GM23338 (cell line): ENCODE measurements at regions not wholly inside any gene's neighbourhood (a gene's known extent, or its start where the extent isn't known, plus 50 kb on each side); places are given as distances from the start of the nearest gene placed in this dataset.

ENCODE experiments used
- ATAC-seq: fragments of 200-7000 bp; cut with Tn5 transposase; 3 replicates; pipeline ENCODE4 v1.9.1; 2020
- DNase-seq: peaks from one replicate; pipeline ENCODE4 v3.0.0-alpha.2; 2015; ENCODE audit warnings: low spot score
- H2AFZ ChIP-seq: fragments of 200-600 bp; sonication (generic); 2 replicates; pipeline ENCODE4 v1.8.0; 2016; ENCODE audit warnings: antibody characterized with exemption, mild to moderate bottlenecking, moderate library complexity
- H3F3A ChIP-seq: fragments of 200-600 bp; sonication (generic); replicated peaks from 2 replicates; pipeline ENCODE4 v1.8.0; 2017; ENCODE audit warnings: antibody characterized with exemption, mixed run types, low read depth
- H3K27ac ChIP-seq: fragments of 200-600 bp; sonication (generic); 2 replicates; pipeline ENCODE4 v1.6.1; 2016; ENCODE audit warnings: low read depth
- H3K27me3 ChIP-seq: fragments of 200-600 bp; sonication (generic); 2 replicates; pipeline ENCODE4 v1.8.0; 2016; ENCODE audit warnings: mild to moderate bottlenecking, mixed run types, moderate library complexity; ENCODE audit not compliant: insufficient read depth
- H3K36me3 ChIP-seq: fragments of 200-600 bp; sonication (generic); 2 replicates; pipeline ENCODE4 v1.8.0; 2016; ENCODE audit warnings: mild to moderate bottlenecking; ENCODE audit not compliant: insufficient read depth
- H3K4me1 ChIP-seq: fragments of 200-600 bp; sonication (generic); 2 replicates; pipeline ENCODE4 v1.8.0; 2016; ENCODE audit warnings: mild to moderate bottlenecking, moderate library complexity; ENCODE audit not compliant: insufficient read depth
- H3K4me2 ChIP-seq: fragments of 200-600 bp; sonication (generic); 2 replicates; pipeline ENCODE4 v1.7.1; 2017; ENCODE audit warnings: mixed run types
- H3K4me3 ChIP-seq: fragments of 200-600 bp; sonication (generic); 2 replicates; pipeline ENCODE4 v1.6.1; 2016; ENCODE audit warnings: mixed run types
- H3K79me2 ChIP-seq: fragments of 200-600 bp; sonication (generic); replicated peaks from 2 replicates; pipeline ENCODE4 v1.8.0; 2017; ENCODE audit warnings: mild to moderate bottlenecking; ENCODE audit not compliant: insufficient read depth
- H3K9me2 ChIP-seq: fragments of 200-600 bp; sonication (generic); 2 replicates; pipeline ENCODE4 v1.8.0; 2017; ENCODE audit not compliant: insufficient read depth
- H4K20me1 ChIP-seq: fragments of 200-600 bp; sonication (generic); replicated peaks from 2 replicates; pipeline ENCODE4 v1.8.0; 2017; ENCODE audit warnings: mild to moderate bottlenecking; ENCODE audit not compliant: insufficient read depth
- H3K27ac Mint-ChIP-seq: 2 replicates; pipeline ENCODE4 v1.8.0; 2020; ENCODE audit warnings: inconsistent platforms, mild to moderate bottlenecking, moderate library complexity, mixed read lengths
- H3K27me3 Mint-ChIP-seq: 3 replicates; pipeline ENCODE4 v1.8.0; 2022; ENCODE audit warnings: low read depth, mild to moderate bottlenecking, moderate library complexity, mixed read lengths, inconsistent platforms; ENCODE audit not compliant: insufficient read depth, poor library complexity
- H3K36me3 Mint-ChIP-seq: 3 replicates; pipeline ENCODE4 v1.8.0; 2021; ENCODE audit warnings: low read depth, mild to moderate bottlenecking, inconsistent platforms, moderate library complexity, mixed read lengths
- H3K4me1 Mint-ChIP-seq: 3 replicates; pipeline ENCODE4 v1.8.0; 2020; ENCODE audit warnings: mild to moderate bottlenecking, inconsistent platforms, mixed read lengths
- H3K4me3 Mint-ChIP-seq: 3 replicates; pipeline ENCODE4 v1.8.0; 2021; ENCODE audit warnings: moderate library complexity, mild to moderate bottlenecking, inconsistent platforms, mixed read lengths
- H3K9me3 Mint-ChIP-seq: 3 replicates; pipeline ENCODE4 v1.8.0; 2020; ENCODE audit warnings: moderate library complexity, mild to moderate bottlenecking, inconsistent platforms, mixed read lengths
- EZH2phosphoT487 ChIP-seq: fragments of 200-600 bp; sonication (generic); IDR thresholded peaks from one replicate; pipeline ENCODE4 v1.8.1; 2018; ENCODE audit warnings: antibody characterized with exemption; ENCODE audit not compliant: unreplicated experiment
- NANOG ChIP-seq: IDR thresholded peaks from 2 replicates; pipeline ENCODE4 v1.6.1; 2016; ENCODE audit warnings: antibody characterized with exemption, borderline replicate concordance
- POLR2AphosphoS5 ChIP-seq: IDR thresholded peaks from 2 replicates; pipeline ENCODE4 v1.6.1; 2016; ENCODE audit warnings: antibody characterized with exemption, low read depth
- STAT1 ChIP-seq: IDR thresholded peaks from one replicate; pipeline ENCODE4 v1.6.1; 2016; ENCODE audit warnings: antibody characterized with exemption; ENCODE audit not compliant: unreplicated experiment
- ZNF114 ChIP-seq: fragments of 250-450 bp; sonication (Bioruptor Pico); IDR thresholded peaks from 2 replicates; pipeline ENCODE4 v1.5.0; 2020; ENCODE audit warnings: mild to moderate bottlenecking, moderate library complexity
- ZNF331 ChIP-seq: fragments of 250-450 bp; sonication (Bioruptor Pico); IDR thresholded peaks from 2 replicates; pipeline ENCODE4 v1.5.0; 2020; ENCODE audit warnings: low read depth, mild to moderate bottlenecking, moderate library complexity
- TF ChIP-seq, protein P1 (sequence below), 2 experiments: fragments of 200-600 bp in 1 of 2; sonication (generic) in 1 of 2; conservative IDR thresholded peaks; 2 replicates each; pipeline versions ENCODE4 v1.5.1 to v1.6.1; 2016 to 2017; ENCODE audit warnings: antibody characterized with exemption in 2 of 2, low read depth in 2 of 2, mild to moderate bottlenecking in 2 of 2, moderate library complexity in 1 of 2

DNA sequence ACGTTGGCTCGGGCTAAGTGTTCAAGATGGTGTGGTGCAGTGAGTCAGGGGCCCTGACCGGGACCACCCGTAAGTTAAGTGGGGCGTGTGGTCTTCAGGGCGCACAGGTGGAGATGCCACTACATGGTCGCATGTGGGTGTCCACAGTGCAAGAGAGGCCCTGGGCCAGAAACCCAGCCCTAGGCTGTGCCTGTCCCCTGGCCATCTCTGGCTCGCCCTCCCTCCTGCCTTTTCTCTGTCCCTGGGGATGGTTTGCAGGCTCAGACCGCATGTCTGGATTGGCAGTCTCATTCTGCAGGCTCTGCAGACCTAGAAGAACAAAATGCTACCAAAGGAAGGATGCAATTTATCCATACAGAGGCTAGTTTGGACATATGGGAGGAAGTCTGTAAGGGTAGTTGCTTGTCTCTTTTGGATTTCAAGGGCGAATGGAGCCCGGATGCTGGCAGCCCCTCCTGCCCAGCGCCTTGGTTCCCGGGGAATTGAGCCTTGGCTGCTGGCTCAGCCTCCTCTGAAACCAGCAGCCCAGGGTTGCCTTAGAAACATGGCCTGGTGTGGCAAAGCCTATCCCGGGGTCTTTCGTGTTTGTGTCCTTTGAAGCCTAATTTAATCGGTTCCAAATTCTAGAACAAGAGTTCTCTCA is 417.5 kb upstream of the HS6ST1 start:
- no peak for TF ChIP-seq ZNF114 (CRISPR knock-in tag)
- Histone ChIP-seq H3K27me3 (peaks cover 9% of the 10 kb centered on the region), H3K4me1 (no peaks in the 10 kb centered on the region; the same call in 1 of the 2 replicates), H3K9me2 (0 out of 2 replicates have a peak, but pooled peaks cover 5% of the 10 kb centered on the region), H3K27ac (no peak overlapping the region), H2AFZ (peak overlapping the region; percentile 56; the same call in 1 of the 2 replicates), H3K4me3 (peak overlapping the region; percentile 56; the same call in 1 of the 2 replicates), H3K79me2 (no peaks in the 10 kb centered on the region), H3K4me2 (no peak overlapping the region), H4K20me1 (no peaks in the 10 kb centered on the region), H3F3A (no peaks in the 10 kb centered on the region), H3K36me3 (no peaks in the 10 kb centered on the region)
- Mint-ChIP-seq H3K9me3 (no peaks in the 10 kb centered on the region; the same call in 2 of the 3 replicates), H3K36me3 (no peaks in the 10 kb centered on the region; the same call in 2 of the 3 replicates), H3K4me3 (peak overlapping the region; percentile 76; the same call in 2 of the 3 replicates), H3K4me1 (peaks cover 4% of the 10 kb centered on the region; the same call in 1 of the 3 replicates), H3K27ac (no peak overlapping the region), H3K27me3 (peaks cover 6% of the 10 kb centered on the region)
- no peak for DNase-seq
- no peak for ATAC-seq

DNA sequence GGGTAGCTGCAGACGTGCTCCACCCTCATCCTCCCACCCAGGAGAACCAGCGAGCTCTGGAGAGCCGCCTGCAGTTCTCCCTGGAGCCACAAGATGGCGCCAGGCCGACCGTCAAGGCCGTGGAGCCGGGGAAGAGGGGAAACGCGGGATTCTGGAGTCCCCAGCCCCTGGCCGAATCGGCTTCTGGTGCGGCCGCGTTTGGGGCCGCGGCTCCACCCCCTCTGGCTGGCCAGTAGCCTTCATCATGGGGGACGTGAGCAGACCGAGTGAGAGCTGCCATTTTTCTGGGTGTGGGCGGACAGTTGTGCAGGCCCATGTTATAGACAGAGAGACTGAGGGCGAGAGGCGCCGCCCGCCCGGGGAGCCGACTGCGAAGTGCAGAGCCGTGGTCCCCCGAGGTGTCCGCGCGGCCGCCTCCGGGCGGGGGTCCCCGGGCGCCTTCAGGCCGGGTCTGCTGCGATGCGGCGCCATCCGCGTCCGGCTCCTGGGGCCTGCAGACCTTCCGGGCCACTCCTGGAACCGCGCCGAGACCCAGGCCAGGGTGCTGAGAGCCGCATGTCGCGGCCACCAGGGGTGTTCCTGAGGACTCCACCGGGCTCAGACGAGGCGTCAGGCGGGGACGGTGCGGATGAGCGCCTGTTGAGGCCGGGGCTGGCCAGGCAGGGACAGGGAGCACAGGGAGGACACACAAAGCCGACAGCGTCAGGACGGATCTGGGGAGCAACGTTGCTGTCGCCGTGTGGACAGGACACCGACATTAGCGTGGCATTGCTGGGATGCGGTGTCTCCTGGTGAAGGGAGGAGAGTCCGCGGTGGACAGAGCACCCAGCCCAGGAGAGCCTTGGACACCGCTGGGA is 418.2 kb upstream of the HS6ST1 start:
- Mint-ChIP-seq H3K27me3 (peaks cover 6% of the 10 kb centered on the region), H3K36me3 (no peaks in the 10 kb centered on the region), H3K9me3 (no peaks in the 10 kb centered on the region; the same call in 2 of the 3 replicates), H3K27ac (no peak overlapping the region), H3K4me3 (peak overlapping the region; percentile 76; the same call in 2 of the 3 replicates), H3K4me1 (peaks cover 4% of the 10 kb centered on the region; the same call in 1 of the 3 replicates)
- peak overlapping the region; percentile 56 for H3K4me3 ChIP-seq
- peak; percentile 95 for DNase-seq
- H3K27me3 ChIP-seq, result peaks cover 9% of the 10 kb centered on the region
- H3K4me1 ChIP-seq, result no peaks in the 10 kb centered on the region; the same call in 1 of the 2 replicates
- no peaks in the 10 kb centered on the region for H4K20me1 ChIP-seq
- peak overlapping the region; percentile 92 for H2AFZ ChIP-seq
- no peaks in the 10 kb centered on the region for H3K36me3 ChIP-seq
- H3K79me2 ChIP-seq, result no peaks in the 10 kb centered on the region
- H3K27ac ChIP-seq, result no peak overlapping the region
- ATAC-seq, result peak; percentile 89
- 0 out of 2 replicates have a peak, but pooled peaks cover 5% of the 10 kb centered on the region for H3K9me2 ChIP-seq
- TF ChIP-seq ZNF331 (CRISPR knock-in tag), result no peak
- TF ChIP-seq POLR2AphosphoS5, result 0 out of 2 replicates have a peak, but pooled peaks have one; percentile 18
- no peak for TF ChIP-seq NANOG
- TF ChIP-seq, protein P1, sequence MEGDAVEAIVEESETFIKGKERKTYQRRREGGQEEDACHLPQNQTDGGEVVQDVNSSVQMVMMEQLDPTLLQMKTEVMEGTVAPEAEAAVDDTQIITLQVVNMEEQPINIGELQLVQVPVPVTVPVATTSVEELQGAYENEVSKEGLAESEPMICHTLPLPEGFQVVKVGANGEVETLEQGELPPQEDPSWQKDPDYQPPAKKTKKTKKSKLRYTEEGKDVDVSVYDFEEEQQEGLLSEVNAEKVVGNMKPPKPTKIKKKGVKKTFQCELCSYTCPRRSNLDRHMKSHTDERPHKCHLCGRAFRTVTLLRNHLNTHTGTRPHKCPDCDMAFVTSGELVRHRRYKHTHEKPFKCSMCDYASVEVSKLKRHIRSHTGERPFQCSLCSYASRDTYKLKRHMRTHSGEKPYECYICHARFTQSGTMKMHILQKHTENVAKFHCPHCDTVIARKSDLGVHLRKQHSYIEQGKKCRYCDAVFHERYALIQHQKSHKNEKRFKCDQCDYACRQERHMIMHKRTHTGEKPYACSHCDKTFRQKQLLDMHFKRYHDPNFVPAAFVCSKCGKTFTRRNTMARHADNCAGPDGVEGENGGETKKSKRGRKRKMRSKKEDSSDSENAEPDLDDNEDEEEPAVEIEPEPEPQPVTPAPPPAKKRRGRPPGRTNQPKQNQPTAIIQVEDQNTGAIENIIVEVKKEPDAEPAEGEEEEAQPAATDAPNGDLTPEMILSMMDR (conservative IDR thresholded peaks at IDR 0.05; ENCODE audit: low read depth in 2 of 2), result peak; percentile 92 to 98
- TF ChIP-seq ZNF114 (CRISPR knock-in tag), result peak; percentile 38; the same call in 1 of the 2 replicates
- no peak for TF ChIP-seq STAT1
- TF ChIP-seq EZH2phosphoT487, result no peak
- peak overlapping the region; percentile 79 for H3K4me2 ChIP-seq
- H3F3A ChIP-seq, result no peaks in the 10 kb centered on the region
